ENCODE measurements at regions not wholly inside any gene's neighbourhood (a gene's known extent, or its start where the extent isn't known, plus 50 kb on each side); places are given as distances from the start of the nearest gene placed in this dataset.
A peak's percentile ranks its signal among the peaks of the same experiment; 100 is the strongest.
"Not testable (repeated sequence)": the region's sequence is repeated elsewhere in the genome, so short reads cannot be mapped to it uniquely, and the experiment has no call there.

DNA sequence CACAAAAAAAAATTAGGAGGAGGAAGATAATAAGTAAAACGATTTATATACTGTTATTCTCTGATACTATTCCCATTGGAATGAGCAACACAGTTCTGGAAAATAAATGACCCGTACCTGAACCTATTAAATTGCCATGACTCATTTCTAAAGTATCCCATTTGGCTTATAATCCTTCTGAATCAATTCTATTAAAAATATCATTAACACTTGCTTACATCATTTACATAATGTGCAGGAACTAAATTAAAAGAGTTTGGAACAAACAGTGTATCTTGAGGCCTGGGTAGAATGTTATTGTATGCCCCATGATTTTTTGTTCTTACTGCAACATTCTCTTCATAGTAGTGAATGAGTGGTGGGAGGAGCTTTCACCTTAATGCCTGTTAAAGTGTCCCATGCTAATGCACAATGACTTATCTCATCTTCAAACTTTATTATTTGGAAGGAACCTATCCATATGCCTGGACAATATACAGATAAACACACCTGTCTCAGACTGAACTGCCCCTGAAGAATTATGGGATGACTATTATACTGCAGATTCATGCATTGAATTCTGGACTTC is 549.9 kb upstream of the ACVR2A start:
- DNase-seq (ENCODE audit: low read depth, low spot score): peak; percentile 65

DNA sequence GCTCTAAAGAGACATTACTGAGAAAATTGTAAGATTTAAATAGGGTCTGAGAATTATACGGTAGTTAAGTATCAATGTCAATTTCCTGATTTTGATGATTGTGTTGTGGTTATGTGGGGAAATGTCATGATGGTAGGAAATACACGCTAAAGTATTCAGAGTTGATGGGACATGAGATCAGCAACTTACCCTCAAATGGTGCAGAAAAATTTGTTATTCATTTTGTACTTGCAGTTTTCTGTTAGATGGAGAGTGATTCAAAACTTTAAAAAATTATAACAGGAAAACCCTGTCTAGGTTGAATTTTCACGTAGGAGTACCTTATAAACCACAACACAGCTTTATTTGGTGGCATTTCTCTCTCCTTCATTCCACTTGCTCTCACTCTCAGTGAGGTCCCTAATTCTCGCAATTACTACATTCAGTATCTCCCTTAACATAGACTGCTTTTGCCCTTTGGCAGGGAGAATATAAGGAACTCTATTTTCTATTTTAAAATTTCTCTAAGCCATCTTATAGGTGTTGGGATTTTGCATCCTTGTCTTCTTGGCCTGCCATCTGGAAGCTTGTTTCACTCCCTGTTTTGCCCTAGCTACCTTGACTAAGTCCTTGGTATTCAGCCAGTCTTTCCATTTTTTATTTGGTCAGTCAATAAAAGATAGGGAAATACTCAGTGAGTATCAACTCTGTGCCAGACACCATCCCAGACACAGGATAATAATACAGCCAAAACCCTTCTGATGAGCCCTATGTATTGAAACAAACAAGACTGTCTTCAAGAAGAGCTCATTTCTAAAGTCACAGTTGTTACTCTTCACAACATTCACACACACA is 550.6 kb upstream of the ACVR2A start:
- DNase-seq (ENCODE audit: low read depth, low spot score): peak; percentile 40

DNA sequence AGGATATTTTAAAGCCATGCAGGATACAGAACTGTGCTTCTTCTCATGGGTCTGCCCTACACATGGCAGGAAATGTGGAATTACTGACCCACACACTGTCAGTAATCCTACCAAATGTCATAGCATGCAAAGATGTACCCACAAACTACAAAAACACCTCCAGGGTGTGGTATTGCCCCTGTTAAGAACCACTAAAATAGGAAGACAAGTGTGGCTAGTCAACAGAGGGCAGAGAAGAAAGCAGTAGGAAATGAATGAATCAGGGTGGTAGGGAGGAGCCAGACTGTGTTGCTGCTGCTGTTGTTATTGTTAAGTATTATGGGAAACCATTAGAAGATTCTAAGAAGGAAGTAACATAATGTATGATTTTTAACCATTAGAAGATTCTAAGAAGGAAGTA is 556.7 kb upstream of the ACVR2A start:
- no peak for DNase-seq (ENCODE audit: low read depth, low spot score)

DNA sequence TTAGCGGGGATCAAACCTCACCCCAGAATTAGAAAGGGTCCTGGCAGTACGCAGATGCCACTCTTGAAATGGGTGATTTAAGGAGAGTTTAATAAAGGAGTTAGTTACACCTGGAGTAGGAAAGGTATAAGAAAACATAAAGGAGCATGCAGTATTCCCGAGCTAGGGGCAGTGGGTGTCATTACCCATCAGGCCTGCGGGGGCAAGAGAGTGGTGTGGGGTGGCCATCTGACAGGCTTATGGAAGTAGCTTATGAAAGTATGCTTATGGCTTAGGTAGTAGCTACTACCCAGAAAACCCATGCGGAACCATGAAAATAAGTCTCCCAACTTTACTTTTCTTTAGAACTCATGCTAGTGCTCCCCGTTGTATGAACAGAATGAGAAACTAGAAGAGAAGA is 568.9 kb upstream of the ACVR2A start:
- no peak for DNase-seq (ENCODE audit: low read depth, low spot score)

DNA sequence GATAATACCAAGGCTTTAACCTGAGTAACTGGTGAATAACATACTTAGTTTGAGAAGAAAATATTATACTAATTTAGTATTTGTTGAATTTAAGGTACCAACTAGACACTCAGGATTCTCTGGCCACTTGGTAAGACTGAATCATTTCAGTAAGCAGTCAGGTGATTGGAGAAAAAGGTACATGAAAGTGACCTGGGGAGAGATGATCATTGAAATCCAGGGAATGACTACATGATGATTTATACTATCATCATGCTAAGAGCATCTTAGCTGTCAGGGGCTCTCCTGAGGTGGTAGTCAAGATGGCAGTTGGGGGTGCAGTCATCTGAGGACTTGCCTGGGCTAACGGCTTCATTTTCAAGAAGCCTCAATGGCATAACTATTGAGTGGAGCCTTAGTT is 571.2 kb upstream of the ACVR2A start:
- DNase-seq (ENCODE audit: low read depth, low spot score): no peak

DNA sequence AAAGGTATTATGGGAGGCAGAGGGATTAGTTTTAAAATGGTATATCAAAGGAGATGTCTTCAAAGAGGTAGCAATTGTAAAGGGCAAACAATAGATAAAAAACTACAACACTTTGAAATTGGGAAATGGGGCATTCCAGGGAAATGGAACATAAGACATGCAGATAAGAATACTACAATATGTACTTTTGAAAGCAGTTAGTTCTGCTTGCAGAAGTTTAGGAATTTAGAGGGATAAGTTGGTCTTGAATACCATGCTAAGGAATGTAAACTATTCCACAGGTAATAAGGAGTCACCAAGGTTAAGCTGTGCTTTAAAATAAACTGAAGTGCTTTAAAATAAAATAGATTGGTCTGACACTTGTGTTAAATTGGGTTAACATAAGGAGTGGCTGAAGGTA is 571.7 kb upstream of the ACVR2A start:
- peak; percentile 7 for DNase-seq (ENCODE audit: low read depth, low spot score)

DNA sequence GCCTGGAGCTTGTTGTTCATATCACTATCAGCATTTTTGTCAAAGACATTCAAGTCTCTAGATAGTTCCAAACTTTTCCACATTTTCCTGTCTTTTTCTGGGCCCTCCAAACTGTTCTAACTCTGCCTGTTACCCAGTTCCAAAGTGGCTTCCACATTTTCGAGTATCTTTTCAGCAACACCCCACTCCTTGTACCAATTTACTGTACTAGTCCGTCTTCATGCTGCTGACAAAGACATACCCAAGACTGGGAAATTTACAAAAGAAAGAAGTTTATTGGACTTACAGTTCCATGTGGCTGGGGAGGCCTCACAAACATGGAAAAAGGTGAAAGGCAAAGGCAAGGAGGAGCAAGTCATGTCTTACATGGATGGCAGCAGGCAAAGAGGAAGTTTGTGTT is 575.2 kb upstream of the ACVR2A start:
- not testable (repeated sequence) for DNase-seq (ENCODE audit: low read depth, low spot score)

DNA sequence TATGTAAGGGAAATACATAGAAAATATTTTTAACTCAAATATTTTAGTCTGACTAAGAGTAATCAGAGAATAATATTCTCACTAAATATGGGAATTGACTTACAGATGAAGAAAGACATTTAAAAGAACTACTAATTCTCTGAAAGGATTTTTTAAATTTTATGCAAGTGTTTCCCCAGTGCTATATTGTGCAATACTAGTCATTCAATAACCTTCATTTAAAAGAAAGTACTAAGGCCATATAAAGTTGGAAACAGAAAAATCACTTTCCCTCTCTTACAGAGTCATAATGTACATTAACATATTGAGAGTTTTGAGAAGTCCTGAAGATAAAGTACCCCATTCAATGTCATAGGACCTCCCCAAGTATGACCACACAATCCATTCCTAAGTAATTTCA is 584.6 kb upstream of the ACVR2A start:
- DNase-seq (ENCODE audit: low read depth, low spot score): no peak

DNA sequence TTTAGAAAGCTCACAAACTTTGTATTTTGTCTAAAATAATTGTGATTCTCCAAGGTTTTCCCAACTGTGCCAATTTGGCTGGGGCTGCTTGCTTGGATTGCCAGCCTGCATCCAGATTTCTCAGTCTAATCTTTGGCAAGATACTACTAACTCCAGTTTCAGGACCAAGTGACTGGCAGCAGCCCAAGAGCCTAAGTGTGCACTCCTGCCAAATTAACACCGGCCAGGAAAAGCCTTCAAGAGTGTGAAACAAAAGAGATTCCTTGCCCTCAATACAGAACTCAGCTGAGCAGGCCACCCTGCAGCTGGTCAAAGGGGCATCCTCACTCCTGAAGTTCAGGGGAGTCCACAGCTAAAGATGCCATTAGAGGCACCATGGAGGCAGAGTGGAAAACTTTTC is 589.0 kb upstream of the ACVR2A start:
- peak; percentile 67 for DNase-seq (ENCODE audit: low read depth, low spot score)

DNA sequence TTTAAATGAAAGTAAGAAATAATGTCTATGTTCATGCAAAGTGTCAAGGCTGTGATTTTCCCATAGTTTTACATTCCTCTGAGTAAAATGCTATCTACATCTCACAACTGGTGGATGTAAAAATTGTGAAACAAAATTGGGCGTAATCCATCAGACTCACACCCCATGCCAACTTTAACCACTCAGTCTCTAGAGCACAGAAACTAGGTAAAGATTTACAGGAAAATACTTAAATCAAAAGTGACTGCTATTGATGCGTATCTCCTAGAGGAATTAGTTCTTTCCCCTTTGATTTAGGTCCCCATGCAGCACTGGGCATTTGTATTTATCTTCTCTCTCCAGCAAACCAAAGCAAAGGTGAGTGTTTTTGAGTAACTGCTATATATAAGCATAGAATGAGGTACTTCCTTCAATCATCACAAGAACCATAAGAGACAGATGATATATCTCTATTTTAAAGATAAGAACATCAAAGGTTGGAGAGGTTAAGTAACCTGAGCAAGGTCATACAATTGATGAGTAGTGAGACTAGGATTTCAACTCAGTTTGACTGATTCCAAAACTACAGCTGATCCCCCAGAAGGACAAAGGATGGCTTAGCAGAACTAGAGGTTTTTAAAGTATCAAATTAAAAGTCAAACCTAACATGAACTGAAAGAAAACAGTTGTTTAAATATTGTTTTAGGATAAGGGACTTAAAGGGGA is 594.0 kb upstream of the ACVR2A start:
- DNase-seq (ENCODE audit: low read depth, low spot score): no peak

DNA sequence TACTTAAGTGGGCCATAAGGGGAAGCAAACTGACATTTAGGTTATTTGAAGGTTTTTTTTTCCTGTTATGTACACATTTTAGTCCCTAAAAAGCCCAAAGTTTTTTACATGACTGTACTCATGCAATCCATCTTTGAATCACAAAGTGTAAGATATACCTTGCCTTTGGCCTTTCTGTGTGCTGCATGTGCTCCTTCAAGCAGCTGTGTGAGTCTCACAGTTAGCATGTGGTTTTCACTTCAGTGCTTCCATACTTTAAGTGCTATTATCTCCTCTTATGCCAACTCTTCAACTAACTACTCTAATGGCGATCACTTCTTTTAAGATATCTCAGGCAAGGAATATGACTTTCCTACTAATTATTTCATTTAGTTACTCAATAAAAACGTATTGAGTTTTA is 597.1 kb upstream of the ACVR2A start:
- DNase-seq (ENCODE audit: low read depth, low spot score): no peak

DNA sequence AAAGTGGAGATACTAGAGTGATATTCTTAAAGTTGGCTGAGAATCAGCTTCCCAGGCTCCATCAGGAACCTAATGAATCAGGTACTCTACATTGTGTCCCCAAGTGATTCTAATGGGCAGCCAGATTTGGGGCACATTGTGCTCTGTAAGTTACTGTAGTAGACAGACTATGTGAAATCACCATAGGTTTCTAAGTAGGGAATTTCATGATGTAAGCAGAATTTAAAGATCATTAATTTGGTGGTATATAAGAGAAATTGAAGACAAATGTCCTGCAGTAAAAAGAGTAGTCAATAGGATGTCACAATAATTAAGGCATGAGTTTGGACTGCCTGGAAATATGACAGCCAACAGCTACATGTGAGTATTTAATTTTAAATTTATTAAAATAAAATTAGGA is 602.4 kb upstream of the ACVR2A start:
- DNase-seq (ENCODE audit: low read depth, low spot score): no peak

DNA sequence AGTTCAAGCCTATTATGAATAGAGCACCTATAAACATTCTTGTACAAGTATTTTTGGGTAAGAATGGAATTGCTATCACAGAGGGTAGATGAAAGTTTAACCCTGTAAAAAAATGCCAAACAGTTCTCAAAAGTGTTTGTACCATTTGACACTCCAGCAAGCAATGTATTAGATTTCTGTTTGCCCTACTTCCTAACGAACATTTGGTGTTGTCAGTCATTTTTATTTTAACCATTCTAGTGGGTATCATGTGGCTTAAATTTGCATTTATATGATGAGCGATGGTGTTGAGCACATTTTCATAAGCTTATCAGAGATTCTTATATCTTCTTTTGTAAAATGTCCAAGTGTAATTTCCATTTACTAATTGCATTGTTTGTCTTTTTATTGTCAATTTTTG is 608.2 kb upstream of the ACVR2A start:
- DNase-seq (ENCODE audit: low read depth, low spot score): no peak

DNA sequence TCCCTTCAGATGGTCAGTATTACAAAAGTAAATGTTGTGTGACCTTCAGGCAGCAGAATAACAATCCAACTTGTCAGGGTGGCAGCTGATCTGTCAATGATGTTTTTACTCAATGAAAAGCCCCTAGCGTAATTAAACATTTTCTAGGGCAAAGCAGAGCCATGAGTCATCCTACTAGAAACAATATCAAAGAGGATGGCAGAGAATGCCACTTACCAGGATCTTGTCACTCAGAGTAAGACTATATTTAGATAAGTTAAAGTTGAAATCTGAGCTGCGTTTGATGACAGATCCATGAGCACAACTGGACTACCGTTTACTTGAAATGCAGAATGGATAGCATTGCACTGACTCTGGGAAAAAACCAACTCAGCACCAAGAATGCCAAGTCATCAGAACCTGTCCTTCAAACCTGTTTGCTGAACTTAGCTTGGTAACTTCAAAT is 612.6 kb upstream of the ACVR2A start:
- peak; percentile 21 for DNase-seq (ENCODE audit: low read depth, low spot score)

DNA sequence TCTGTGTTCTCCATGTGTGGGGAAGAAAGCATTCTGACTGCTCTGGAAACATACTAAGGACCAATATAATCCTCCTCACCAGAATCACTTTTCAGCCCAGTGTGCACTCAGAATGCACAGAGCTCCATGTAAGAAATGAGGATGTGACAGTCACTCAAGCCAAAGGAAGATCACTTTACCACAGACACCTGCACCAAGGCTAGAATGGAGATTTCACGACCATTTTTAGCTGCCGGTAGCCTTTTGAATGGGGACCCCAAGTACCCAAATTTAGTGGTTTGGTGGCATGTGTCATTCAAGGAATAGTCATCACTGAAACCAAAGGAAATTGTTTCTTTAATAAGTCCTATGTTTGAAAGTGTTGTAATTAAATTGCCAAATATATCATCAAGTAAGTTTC is 613.2 kb upstream of the ACVR2A start:
- no peak for DNase-seq (ENCODE audit: low read depth, low spot score)

DNA sequence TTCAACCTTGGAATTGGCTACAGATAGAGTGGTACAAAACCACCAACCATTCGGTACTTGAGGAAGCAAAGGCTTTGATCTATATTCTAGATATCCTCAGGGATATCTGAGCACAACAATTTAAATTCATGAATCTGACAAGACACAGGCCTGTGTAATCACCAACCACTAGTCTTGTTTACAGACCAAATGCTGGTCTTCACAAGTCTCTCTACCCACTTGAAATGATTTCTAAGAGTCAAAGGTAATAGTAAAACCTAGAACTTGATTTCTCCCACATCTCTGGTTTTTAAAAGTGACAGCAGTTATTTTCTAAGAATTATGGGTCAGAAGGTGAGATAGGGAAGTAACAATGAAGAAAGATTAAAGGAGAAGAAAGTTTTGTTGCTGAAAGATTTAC is 613.7 kb upstream of the ACVR2A start:
- no peak for DNase-seq (ENCODE audit: low read depth, low spot score)

DNA sequence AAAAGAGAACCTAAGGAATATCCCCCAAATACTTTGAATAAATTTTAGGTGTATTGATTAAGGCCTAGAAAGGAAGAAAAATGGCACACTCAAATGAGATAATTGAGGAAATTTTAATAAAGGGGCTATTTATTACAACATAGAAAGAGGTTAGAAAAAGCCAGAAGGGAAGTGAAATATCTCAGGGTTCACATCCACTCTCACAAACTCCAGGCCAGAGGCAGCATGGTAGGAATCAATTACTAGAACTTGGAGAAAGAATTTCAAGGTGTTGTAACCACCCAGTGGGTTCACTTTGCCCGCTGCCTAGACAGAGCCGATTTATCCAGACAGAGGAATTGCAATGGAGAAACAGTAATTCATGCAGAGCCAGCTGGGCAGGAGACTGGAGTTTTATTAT is 617.5 kb upstream of the ACVR2A start:
- DNase-seq (ENCODE audit: low read depth, low spot score): no peak

DNA sequence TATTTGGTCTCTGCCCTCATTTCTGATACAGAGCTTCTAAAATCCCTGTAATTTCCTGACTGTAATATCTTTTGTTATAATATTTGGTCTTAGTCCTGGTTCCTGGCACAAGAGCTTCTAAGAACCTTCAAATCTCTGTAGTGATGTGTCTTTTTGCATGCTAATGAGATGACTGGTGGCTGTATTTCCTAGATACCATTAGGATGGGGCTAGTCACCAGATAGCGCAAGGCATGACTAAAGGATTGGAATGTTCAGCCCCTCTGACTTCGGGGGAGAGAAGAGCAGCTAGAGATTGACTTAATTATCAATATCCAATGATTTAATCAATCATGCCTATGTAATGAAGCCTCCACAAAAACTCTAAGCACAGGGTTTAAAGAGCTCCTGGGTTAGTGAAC is 620.8 kb upstream of the ACVR2A start:
- peak; percentile 33 for DNase-seq (ENCODE audit: low read depth, low spot score)

DNA sequence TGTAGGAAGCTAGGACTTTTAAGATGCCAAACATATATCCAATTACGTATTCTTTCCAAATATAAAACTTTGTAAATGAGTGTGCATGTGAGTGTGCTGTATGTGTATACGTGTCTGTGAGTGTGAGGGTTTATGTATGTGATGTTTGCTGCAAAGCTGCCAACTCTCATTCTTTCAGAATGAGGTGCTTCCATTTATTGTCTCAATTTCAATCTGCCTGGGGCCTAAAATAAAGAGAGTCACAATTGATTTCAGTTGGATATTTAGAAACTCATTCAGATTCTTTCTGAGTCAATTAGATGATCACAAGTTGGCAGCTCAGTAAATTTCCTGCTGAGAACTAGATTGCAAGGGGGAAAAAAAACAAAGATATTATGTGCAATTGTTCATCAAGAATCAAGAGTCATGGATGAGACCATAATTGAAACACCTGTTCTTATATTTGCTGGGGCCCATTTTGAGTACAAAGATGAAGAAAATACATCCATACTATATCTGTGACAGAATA is 621.2 kb upstream of the ACVR2A start:
- no peak for DNase-seq (ENCODE audit: low read depth, low spot score)

DNA sequence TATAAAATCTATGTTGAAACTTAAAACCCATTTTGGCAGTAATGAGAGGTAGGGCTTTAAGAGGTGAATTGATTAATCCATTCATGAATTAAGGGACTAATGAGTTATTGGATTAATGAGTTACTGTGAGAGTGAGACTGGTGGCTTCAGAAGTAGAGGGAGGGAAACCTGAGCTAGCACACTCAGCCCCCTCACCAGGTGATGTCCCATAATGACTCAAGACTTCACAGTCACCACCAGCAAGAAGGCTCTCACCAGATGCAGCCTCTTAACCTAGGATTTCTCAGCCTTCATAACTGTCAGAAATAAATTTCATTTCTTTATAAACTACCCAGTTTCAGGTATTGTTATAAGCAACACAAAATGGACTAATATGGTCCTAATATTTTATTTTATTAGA is 621.7 kb upstream of the ACVR2A start:
- no peak for DNase-seq (ENCODE audit: low read depth, low spot score)

DNA sequence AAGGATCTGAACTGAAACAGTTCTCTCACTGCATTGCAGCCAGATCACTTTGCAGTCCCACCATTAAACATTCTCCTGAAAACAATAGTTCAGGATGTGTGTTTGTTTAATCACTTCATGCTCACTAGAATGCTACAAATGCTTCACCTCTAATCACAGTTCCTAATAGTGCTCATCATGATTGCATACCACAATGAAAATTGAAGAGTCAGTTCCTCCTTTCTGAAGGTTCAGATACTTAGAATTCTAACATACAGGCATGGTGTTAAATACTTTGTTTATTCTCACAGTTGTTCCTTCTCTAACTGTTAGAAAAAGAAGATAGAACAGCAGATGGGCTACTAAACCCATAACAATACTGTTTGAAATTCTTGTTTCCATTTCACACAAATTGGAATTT is 622.3 kb upstream of the ACVR2A start:
- DNase-seq (ENCODE audit: low read depth, low spot score): no peak

DNA sequence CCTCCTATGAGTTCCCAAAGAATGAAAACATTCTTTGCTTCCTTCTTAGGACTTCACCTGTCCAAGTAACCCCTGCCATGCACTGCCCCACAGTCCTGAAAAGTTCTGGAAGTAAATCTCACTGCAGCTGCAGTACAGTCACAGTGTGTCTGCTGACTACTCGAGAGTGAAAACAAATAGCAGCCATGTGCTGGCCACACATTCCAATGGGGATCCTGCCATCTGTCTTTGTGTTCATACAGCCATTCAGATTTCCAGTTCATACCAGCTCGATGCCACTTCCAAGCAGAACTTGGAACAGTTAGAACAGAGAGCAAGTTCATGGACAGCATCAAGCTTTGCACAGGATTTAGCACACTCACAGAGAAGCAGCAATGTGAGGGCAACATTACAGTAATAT is 629.9 kb upstream of the ACVR2A start:
- peak; percentile 69 for DNase-seq (ENCODE audit: low read depth, low spot score)

DNA sequence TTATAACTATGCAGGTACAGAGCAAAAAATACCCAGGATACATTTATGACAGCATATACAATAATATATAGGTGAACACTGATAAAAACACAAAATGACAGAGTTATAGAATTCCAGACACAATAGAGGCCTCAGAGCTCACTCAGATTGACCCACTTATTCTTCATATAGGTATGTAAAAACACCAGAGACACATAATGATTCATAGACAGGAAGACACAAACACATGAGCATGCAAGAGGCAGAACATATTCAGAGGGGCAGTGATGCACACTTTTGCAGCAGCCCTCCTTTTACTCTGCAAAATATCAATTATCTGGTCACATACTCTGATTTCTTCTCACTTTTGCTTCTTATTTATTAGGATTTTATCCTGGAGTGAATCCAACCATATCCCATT is 633.3 kb upstream of the ACVR2A start:
- no peak for DNase-seq (ENCODE audit: low read depth, low spot score)

All from astrocyte of the hippocampus (primary cell).